Keratinocyte (primary cell): ENCODE measurements at regions not wholly inside any gene's neighbourhood (a gene's known extent, or its start where the extent isn't known, plus 50 kb on each side); places are given as distances from the start of the nearest gene placed in this dataset.

Experiments used
- DNase-seq: peaks from one replicate; pipeline ENCODE4 v3.0.0-alpha.2; 2011; ENCODE audit warnings: low read depth, missing footprints, low spot score
- FAIRE-seq: peaks from 2 replicates; lab custom pipeline; 2011; peaks lifted over from hg19 to GRCh38; lab: Jason Lieb, UNC
- H2AFZ ChIP-seq: 2 replicates; pipeline ENCODE4 v1.6.0; 2012; ENCODE audit warnings: low read length, control low read depth, inconsistent platforms; ENCODE audit not compliant: control insufficient read depth
- H3K27ac ChIP-seq: 2 replicates; pipeline ENCODE4 v1.5.1; 2011; ENCODE audit warnings: low read length; ENCODE audit not compliant: control insufficient read depth, insufficient read depth
- H3K27me3 ChIP-seq: 3 replicates; pipeline ENCODE4 v1.6.0; 2011; ENCODE audit warnings: low read length; ENCODE audit not compliant: control insufficient read depth, insufficient read depth; ENCODE audit errors: extremely low read depth
- H3K36me3 ChIP-seq, 2 experiments: 2 replicates in 1 of 2; 3 replicates in 1 of 2; pipeline ENCODE4 v1.5.1; 2011; ENCODE audit warnings: low read length in 2 of 2, mild to moderate bottlenecking in 1 of 2; ENCODE audit not compliant: control insufficient read depth in 2 of 2, insufficient read depth in 2 of 2; ENCODE audit errors: extremely low read depth in 1 of 2
- H3K4me1 ChIP-seq: 3 replicates; pipeline ENCODE4 v1.5.1; 2011; ENCODE audit warnings: low read length; ENCODE audit not compliant: control insufficient read depth, insufficient read depth; ENCODE audit errors: extremely low read depth
- H3K4me2 ChIP-seq: 3 replicates; pipeline ENCODE4 v1.6.0; 2011; ENCODE audit warnings: low read depth, low read length; ENCODE audit not compliant: control insufficient read depth, insufficient read depth; ENCODE audit errors: extremely low read depth
- H3K4me3 ChIP-seq, 3 experiments: fragments of 200-600 bp in 1 of 3; sonication (generic) in 1 of 3; 2 replicates in 2 of 3; 3 replicates in 1 of 3; pipeline ENCODE4 v1.5.1; 2011 to 2016; ENCODE audit warnings: low read length in 3 of 3, mild to moderate bottlenecking in 3 of 3, control low read depth in 2 of 3, inconsistent platforms in 1 of 3, low read depth in 1 of 3, mixed read lengths in 1 of 3, mixed run types in 1 of 3, moderate library complexity in 1 of 3; ENCODE audit not compliant: control insufficient read depth in 2 of 3, insufficient read depth in 2 of 3; ENCODE audit errors: extremely low read depth in 1 of 3
- H3K79me2 ChIP-seq: 2 replicates; pipeline ENCODE4 v1.6.0; 2012; ENCODE audit warnings: low read length; ENCODE audit not compliant: control insufficient read depth, insufficient read depth
- H3K9ac ChIP-seq: 3 replicates; pipeline ENCODE4 v1.6.0; 2011; ENCODE audit warnings: low read length; ENCODE audit not compliant: control insufficient read depth, insufficient read depth; ENCODE audit errors: extremely low read depth
- H3K9me1 ChIP-seq: 3 replicates; pipeline ENCODE4 v1.6.0; 2011; ENCODE audit warnings: low read length; ENCODE audit not compliant: control insufficient read depth, insufficient read depth; ENCODE audit errors: extremely low read depth
- H3K9me3 ChIP-seq: 2 replicates; pipeline ENCODE4 v1.5.1; 2012; ENCODE audit warnings: low read depth, low read length; ENCODE audit not compliant: control insufficient read depth
- H4K20me1 ChIP-seq: 3 replicates; pipeline ENCODE4 v1.6.0; 2011; ENCODE audit warnings: low read length; ENCODE audit not compliant: control insufficient read depth, insufficient read depth; ENCODE audit errors: extremely low read depth
- EZH2 ChIP-seq: IDR thresholded peaks from one replicate; pipeline ENCODE4 v1.6.1; 2012; ENCODE audit warnings: inconsistent platforms, mild to moderate bottlenecking, low read length, moderate library complexity
- dilution Hi-C: fragments of 300-500 bp; cut with MboI; formaldehyde crosslinking; loops from one replicate; pipeline ENCODE4 v1.7.0; 2020; ENCODE audit warnings: low sequenced_read_pairs; ENCODE audit not compliant: extremely low pct_ligation_motif_present
- TF ChIP-seq, protein P1 (sequence below), 3 experiments: IDR thresholded peaks in 1 of 3; conservative IDR thresholded peaks in 1 of 3; optimal IDR thresholded peaks in 1 of 3; 2 replicates in 2 of 3; 3 replicates in 1 of 3; pipeline versions ENCODE3 to v1.5.1; 2011; ENCODE audit warnings: low read length in 3 of 3, mild to moderate bottlenecking in 3 of 3, moderate library complexity in 2 of 3, control low read depth in 1 of 3, inconsistent platforms in 1 of 3; ENCODE audit not compliant: insufficient read depth in 2 of 3; ENCODE audit errors: extremely low read depth in 1 of 3

DNA sequence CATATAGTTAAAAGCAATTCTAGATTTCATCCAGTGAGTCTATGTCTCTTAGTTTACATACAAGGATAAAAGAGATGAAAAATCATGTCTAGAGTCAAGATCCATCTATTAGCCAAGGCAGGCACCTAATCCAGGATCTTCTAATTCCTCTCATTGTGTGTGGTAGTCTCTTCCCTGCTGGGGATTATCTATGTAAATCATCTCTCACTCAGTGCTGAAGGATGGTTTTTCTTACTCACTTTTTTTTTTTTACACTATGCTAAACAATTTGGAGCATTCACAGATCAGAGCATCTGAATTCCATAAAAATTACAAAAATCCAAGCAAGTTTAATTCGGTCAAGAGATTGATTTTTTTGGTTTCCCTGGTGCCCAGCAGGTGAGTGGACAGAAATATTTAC is 154.9 kb upstream of the GDNF start:
- Histone ChIP-seq H3K27ac (no peak overlapping the region), H3K9me3 (no peaks in the 10 kb centered on the region), H3K4me1 (no peaks in the 10 kb centered on the region), H2AFZ (no peak overlapping the region), H3K79me2 (no peaks in the 10 kb centered on the region), H3K9ac (no peak overlapping the region), H3K4me3 (no peak overlapping the region), H3K36me3 (no peaks in the 10 kb centered on the region), H3K9me1 (no peaks in the 10 kb centered on the region), H3K4me2 (no peak overlapping the region), H3K27me3 (no peaks in the 10 kb centered on the region), H4K20me1 (no peaks in the 10 kb centered on the region)
- DNase-seq (no peak), FAIRE-seq (no peak)
- dilution Hi-C loops, result no loop called here
- TF ChIP-seq EZH2, result no peak
- TF ChIP-seq, protein P1, sequence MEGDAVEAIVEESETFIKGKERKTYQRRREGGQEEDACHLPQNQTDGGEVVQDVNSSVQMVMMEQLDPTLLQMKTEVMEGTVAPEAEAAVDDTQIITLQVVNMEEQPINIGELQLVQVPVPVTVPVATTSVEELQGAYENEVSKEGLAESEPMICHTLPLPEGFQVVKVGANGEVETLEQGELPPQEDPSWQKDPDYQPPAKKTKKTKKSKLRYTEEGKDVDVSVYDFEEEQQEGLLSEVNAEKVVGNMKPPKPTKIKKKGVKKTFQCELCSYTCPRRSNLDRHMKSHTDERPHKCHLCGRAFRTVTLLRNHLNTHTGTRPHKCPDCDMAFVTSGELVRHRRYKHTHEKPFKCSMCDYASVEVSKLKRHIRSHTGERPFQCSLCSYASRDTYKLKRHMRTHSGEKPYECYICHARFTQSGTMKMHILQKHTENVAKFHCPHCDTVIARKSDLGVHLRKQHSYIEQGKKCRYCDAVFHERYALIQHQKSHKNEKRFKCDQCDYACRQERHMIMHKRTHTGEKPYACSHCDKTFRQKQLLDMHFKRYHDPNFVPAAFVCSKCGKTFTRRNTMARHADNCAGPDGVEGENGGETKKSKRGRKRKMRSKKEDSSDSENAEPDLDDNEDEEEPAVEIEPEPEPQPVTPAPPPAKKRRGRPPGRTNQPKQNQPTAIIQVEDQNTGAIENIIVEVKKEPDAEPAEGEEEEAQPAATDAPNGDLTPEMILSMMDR (optimal IDR thresholded peaks at IDR 0.05 in 1 of 3, IDR thresholded peaks at IDR 0.05 in 1 of 3, conservative IDR thresholded peaks at IDR 0.05 in 1 of 3; ENCODE audit: extremely low read depth in 1 of 3, insufficient read depth in 2 of 3, low read length in 3 of 3), result no peak

- no peak overlapping the region for H3K4me2 ChIP-seq
- no peaks in the 10 kb centered on the region for H3K36me3 ChIP-seq
- H3K4me3 ChIP-seq, result no peak overlapping the region
- H3K9me3 ChIP-seq, result no peaks in the 10 kb centered on the region
- dilution Hi-C loops, result no loop called here
- H2AFZ ChIP-seq, result no peak overlapping the region
- no peaks in the 10 kb centered on the region for H3K27me3 ChIP-seq
- no peak overlapping the region for H3K9ac ChIP-seq
- H3K4me1 ChIP-seq, result no peaks in the 10 kb centered on the region
- no peaks in the 10 kb centered on the region for H4K20me1 ChIP-seq
- no peak for TF ChIP-seq EZH2
- TF ChIP-seq, protein P1 (optimal IDR thresholded peaks at IDR 0.05 in 1 of 3, IDR thresholded peaks at IDR 0.05 in 1 of 3, conservative IDR thresholded peaks at IDR 0.05 in 1 of 3; ENCODE audit: extremely low read depth in 1 of 3, insufficient read depth in 2 of 3, low read length in 3 of 3), result no peak
- H3K9me1 ChIP-seq, result no peaks in the 10 kb centered on the region
- H3K79me2 ChIP-seq, result no peaks in the 10 kb centered on the region
- FAIRE-seq (no peak), DNase-seq (no peak)
- H3K27ac ChIP-seq, result no peak overlapping the region
These were observed 151.8 kb upstream of the GDNF start for GRCh38 chr5:37991301-37992299.
